HEK293 (cell line): ENCODE measurements at regions not wholly inside any gene's neighbourhood (a gene's known extent, or its start where the extent isn't known, plus 50 kb on each side); places are given as distances from the start of the nearest gene placed in this dataset.

Experiments
- CTCF ChIA-PET: fragments of 350-600 bp; formaldehyde crosslinking; extraction: SDS; loops from one replicate; lab custom pipeline; 2021; ENCODE audit warnings: antibody characterized with exemption; lab: Yijun Ruan, JAX
- POLR2A ChIA-PET: fragments of 300-600 bp; formaldehyde crosslinking; extraction: SDS; loops from one replicate; lab custom pipeline; 2020; ENCODE audit warnings: antibody characterized with exemption, inconsistent platforms; lab: Yijun Ruan, JAX
- H3K27ac ChIP-seq: fragments of 200-500 bp; sonication (Bioruptor generic); 2 replicates; pipeline ENCODE4 v1.5.1; 2014; ENCODE audit warnings: low read depth, low read length, control low read depth, inconsistent platforms; ENCODE audit errors: extremely low read depth
- H3K36me3 ChIP-seq, 2 experiments: fragments of 200-500 bp in 1 of 2; sonication (Bioruptor generic) in 1 of 2; 1 replicate in 1 of 2; 2 replicates in 1 of 2; pipeline ENCODE4 v1.5.1; 2014 to 2017; ENCODE audit warnings: inconsistent platforms in 2 of 2, low read length in 2 of 2; ENCODE audit not compliant: control insufficient read depth in 2 of 2, insufficient read depth in 1 of 2
- H3K4me1 ChIP-seq: fragments of 200-500 bp; sonication (Bioruptor generic); 2 replicates; pipeline ENCODE4 v1.5.1; 2014; ENCODE audit warnings: mild to moderate bottlenecking, low read length, inconsistent platforms; ENCODE audit not compliant: control insufficient read depth, insufficient read depth
- H3K4me3 ChIP-seq: 2 replicates; pipeline ENCODE4 v1.5.1; 2011; ENCODE audit warnings: low read depth, mild to moderate bottlenecking, control low read depth, low read length, moderate library complexity
- H3K9me3 ChIP-seq: fragments of 200-500 bp; sonication (Bioruptor generic); 2 replicates; pipeline ENCODE4 v1.5.1; 2014; ENCODE audit warnings: low read depth, low read length, inconsistent platforms; ENCODE audit not compliant: control insufficient read depth, insufficient read depth
- BCL11B ChIP-seq: fragments of 450-650 bp; formaldehyde crosslinking; IDR thresholded peaks from 2 replicates; pipeline ENCODE4 v1.5.1; 2016; ENCODE audit warnings: low read depth, missing biosample characterization, missing genetic modification characterization
- HOXD13 ChIP-seq: sonication (generic); formaldehyde crosslinking; IDR thresholded peaks from 2 replicates; pipeline ENCODE4 v1.8.0; 2022; ENCODE audit warnings: missing genetic modification reagents, borderline replicate concordance
- PRDM1 ChIP-seq: fragments of 450-650 bp; formaldehyde crosslinking; IDR thresholded peaks from 2 replicates; pipeline ENCODE4; 2016; ENCODE audit warnings: missing biosample characterization, missing genetic modification characterization
- SP2 ChIP-seq: fragments of 450-650 bp; formaldehyde crosslinking; IDR thresholded peaks from 2 replicates; pipeline ENCODE4 v1.5.1; 2016; ENCODE audit warnings: missing biosample characterization, missing genetic modification characterization
- ZNF324 ChIP-seq: fragments of 450-650 bp; formaldehyde crosslinking; IDR thresholded peaks from 2 replicates; pipeline ENCODE4 v1.5.1; 2016; ENCODE audit warnings: missing biosample characterization, missing genetic modification characterization
- ZNF473 ChIP-seq: fragments of 450-650 bp; formaldehyde crosslinking; IDR thresholded peaks from 2 replicates; pipeline ENCODE4 v1.5.1; 2017; ENCODE audit warnings: missing biosample characterization, missing genetic modification characterization
- ZNF624 ChIP-seq: fragments of 450-650 bp; formaldehyde crosslinking; IDR thresholded peaks from 2 replicates; pipeline ENCODE4 v1.5.1; 2017; ENCODE audit warnings: missing biosample characterization, missing genetic modification characterization
- TF ChIP-seq, protein P1 (sequence below): fragments of 450-650 bp; formaldehyde crosslinking; IDR thresholded peaks from 2 replicates; pipeline ENCODE4 v1.5.1; 2017; ENCODE audit warnings: missing biosample characterization, missing genetic modification characterization
- TF ChIP-seq, protein P2 (sequence below): fragments of 450-650 bp; formaldehyde crosslinking; IDR thresholded peaks from 2 replicates; pipeline ENCODE4 v1.5.1; 2016; ENCODE audit warnings: missing biosample characterization, missing genetic modification characterization
- TF ChIP-seq, protein P3 (sequence below): fragments of 450-650 bp; formaldehyde crosslinking; IDR thresholded peaks from 2 replicates; pipeline ENCODE4 v1.5.1; 2016; ENCODE audit warnings: missing biosample characterization, missing genetic modification characterization
- TF ChIP-seq, protein P4 (sequence below): fragments of 450-650 bp; formaldehyde crosslinking; IDR thresholded peaks from 2 replicates; pipeline ENCODE4 v1.5.1; 2016; ENCODE audit warnings: missing biosample characterization, missing genetic modification characterization
- TF ChIP-seq, protein P5 (sequence below): fragments of 450-650 bp; formaldehyde crosslinking; IDR thresholded peaks from 2 replicates; pipeline ENCODE4 v1.5.1; 2016; ENCODE audit warnings: missing biosample characterization, missing genetic modification characterization
- TF ChIP-seq, protein P6 (sequence below): fragments of 450-650 bp; formaldehyde crosslinking; IDR thresholded peaks from 2 replicates; pipeline ENCODE4 v1.5.1; 2016; ENCODE audit warnings: missing biosample characterization, missing genetic modification characterization, borderline replicate concordance
- TF ChIP-seq, protein P7 (sequence below): IDR thresholded peaks from 2 replicates; pipeline ENCODE4 v1.6.1; 2011; ENCODE audit warnings: mild to moderate bottlenecking, low read depth, low read length, borderline replicate concordance

DNA sequence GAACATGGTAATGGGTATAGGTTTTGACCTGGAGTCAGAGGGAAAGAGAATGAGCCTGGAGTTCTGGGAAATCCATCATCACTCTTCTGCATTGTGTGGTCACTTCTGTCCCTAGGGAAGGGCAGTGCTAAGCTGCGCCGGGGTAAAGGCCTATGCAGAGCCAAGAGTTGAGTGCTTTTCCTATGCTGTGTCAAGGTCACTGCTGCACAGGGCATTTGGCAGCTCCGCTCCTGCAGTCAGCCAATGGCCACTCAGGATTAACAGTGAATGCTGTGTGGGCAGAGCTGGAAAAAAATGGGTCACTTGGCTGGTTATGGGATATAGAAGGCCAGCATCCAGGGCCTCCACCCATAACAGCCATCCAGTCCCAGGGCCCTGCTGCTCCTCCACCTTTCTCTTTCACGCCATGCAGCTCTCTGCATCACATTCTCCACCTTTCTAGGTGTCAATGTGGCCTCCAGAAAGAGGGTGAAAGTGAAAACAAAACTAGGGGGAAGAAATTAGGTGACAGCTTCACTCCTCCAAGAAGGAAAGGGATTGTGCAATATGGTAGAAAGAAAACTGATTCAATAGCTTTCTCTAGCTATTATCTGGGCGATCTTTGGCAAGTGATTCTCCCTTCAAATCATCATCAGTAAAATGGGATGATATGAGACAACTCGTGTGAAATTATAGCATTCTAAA is 279.3 kb upstream of the ANKRD55 start:
- CTCF ChIA-PET, result interaction anchor here (0.7 to 0.9 kb wide), 2 partner anchors 16 to 242 kb away, joined by 3 to 4 read pairs; no protein-coding TSS in a partner anchor
- POLR2A ChIA-PET, result interaction anchor here (0.7 kb wide), 1 partner anchor 302 kb away, joined by 3 read pairs; no protein-coding TSS in a partner anchor
- H3K27ac ChIP-seq, result no peak overlapping the region
- no peaks in the 10 kb centered on the region for H3K36me3 ChIP-seq
- H3K4me1 ChIP-seq, result 0 out of 2 replicates have a peak, but pooled peaks cover 5% of the 10 kb centered on the region
- no peak for TF ChIP-seq ZNF324 (tag by site-specific recombination)
- peak; percentile 50; the same call in 1 of the 2 replicates for TF ChIP-seq PRDM1 (tag by site-specific recombination)
- no peak overlapping the region for H3K4me3 ChIP-seq
- no peaks in the 10 kb centered on the region for H3K9me3 ChIP-seq

DNA sequence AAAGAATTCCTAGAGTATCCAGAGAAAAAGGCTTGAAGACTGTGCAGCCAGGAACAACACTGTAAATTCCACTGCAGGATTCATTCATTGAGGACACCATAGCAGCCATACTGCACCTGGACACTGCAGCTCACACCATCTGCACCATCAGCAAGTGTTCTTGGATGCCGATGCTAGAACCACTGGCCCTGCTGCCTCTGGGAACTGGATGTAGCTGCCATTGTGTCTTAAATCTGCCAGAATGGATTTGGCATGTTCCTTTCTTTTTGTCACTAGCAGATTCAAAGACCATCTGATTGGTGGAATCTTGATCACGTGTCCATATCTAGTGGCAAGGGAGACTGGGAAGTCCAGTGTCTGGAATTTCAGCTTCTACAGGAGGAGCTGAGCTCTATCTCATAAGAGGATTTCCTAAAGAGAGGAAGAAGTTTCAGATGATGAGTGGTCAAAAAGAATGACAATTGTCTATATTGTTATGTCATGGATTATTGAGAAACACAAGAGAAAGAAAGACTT is 278.3 kb upstream of the ANKRD55 start:
- ChIA-PET POLR2A (interaction anchor here (0.7 kb wide), 1 partner anchor 303 kb away, joined by 3 read pairs; no protein-coding TSS in a partner anchor), CTCF (interaction anchor here (0.5 kb wide), 1 partner anchor 33 kb away, joined by 3 read pairs; no protein-coding TSS in a partner anchor)
- Histone ChIP-seq H3K27ac (no peak overlapping the region), H3K9me3 (no peaks in the 10 kb centered on the region), H3K4me3 (no peak overlapping the region), H3K4me1 (no peaks in the 10 kb centered on the region), H3K36me3 (no peaks in the 10 kb centered on the region)
- TF ChIP-seq HOXD13 (CRISPR knock-in tag) (no peak), SP2 (tag by site-specific recombination) (no peak)
- TF ChIP-seq, protein P1, sequence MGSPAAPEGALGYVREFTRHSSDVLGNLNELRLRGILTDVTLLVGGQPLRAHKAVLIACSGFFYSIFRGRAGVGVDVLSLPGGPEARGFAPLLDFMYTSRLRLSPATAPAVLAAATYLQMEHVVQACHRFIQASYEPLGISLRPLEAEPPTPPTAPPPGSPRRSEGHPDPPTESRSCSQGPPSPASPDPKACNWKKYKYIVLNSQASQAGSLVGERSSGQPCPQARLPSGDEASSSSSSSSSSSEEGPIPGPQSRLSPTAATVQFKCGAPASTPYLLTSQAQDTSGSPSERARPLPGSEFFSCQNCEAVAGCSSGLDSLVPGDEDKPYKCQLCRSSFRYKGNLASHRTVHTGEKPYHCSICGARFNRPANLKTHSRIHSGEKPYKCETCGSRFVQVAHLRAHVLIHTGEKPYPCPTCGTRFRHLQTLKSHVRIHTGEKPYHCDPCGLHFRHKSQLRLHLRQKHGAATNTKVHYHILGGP (tag by site-specific recombination), result 0 out of 2 replicates have a peak, but pooled peaks have one; percentile 33

DNA sequence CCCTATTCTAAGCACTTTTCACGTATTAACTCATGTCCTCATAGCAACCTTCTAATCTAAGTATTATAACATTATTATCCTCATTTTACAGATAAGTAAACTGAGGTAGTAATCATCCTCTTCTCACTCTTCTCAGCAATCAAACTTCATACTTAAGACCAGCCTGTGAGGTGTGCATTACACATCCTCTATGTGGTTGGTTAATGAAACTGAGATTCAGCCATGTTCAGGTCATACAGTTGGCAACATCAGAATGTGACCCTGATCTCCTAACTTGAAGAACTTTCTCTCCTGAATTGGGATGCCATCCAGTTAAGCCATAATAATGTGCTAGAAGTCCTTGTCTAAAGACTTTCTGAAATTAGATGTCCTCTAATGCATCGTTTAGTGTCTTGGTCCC is 275.1 kb upstream of the ANKRD55 start:
- H3K9me3 ChIP-seq, result no peaks in the 10 kb centered on the region
- H3K36me3 ChIP-seq, result no peaks in the 10 kb centered on the region
- no peaks in the 10 kb centered on the region for H3K4me1 ChIP-seq
- no peak overlapping the region for H3K4me3 ChIP-seq
- CTCF ChIA-PET, result no interaction called here
- no peak overlapping the region for H3K27ac ChIP-seq
- POLR2A ChIA-PET, result no interaction called here
- TF ChIP-seq ZNF473 (no peak), ZNF624 (no peak), BCL11B (tag by site-specific recombination) (no peak)
- TF ChIP-seq, protein P2, sequence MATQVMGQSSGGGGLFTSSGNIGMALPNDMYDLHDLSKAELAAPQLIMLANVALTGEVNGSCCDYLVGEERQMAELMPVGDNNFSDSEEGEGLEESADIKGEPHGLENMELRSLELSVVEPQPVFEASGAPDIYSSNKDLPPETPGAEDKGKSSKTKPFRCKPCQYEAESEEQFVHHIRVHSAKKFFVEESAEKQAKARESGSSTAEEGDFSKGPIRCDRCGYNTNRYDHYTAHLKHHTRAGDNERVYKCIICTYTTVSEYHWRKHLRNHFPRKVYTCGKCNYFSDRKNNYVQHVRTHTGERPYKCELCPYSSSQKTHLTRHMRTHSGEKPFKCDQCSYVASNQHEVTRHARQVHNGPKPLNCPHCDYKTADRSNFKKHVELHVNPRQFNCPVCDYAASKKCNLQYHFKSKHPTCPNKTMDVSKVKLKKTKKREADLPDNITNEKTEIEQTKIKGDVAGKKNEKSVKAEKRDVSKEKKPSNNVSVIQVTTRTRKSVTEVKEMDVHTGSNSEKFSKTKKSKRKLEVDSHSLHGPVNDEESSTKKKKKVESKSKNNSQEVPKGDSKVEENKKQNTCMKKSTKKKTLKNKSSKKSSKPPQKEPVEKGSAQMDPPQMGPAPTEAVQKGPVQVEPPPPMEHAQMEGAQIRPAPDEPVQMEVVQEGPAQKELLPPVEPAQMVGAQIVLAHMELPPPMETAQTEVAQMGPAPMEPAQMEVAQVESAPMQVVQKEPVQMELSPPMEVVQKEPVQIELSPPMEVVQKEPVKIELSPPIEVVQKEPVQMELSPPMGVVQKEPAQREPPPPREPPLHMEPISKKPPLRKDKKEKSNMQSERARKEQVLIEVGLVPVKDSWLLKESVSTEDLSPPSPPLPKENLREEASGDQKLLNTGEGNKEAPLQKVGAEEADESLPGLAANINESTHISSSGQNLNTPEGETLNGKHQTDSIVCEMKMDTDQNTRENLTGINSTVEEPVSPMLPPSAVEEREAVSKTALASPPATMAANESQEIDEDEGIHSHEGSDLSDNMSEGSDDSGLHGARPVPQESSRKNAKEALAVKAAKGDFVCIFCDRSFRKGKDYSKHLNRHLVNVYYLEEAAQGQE (tag by site-specific recombination), result no peak
- TF ChIP-seq, protein P3, sequence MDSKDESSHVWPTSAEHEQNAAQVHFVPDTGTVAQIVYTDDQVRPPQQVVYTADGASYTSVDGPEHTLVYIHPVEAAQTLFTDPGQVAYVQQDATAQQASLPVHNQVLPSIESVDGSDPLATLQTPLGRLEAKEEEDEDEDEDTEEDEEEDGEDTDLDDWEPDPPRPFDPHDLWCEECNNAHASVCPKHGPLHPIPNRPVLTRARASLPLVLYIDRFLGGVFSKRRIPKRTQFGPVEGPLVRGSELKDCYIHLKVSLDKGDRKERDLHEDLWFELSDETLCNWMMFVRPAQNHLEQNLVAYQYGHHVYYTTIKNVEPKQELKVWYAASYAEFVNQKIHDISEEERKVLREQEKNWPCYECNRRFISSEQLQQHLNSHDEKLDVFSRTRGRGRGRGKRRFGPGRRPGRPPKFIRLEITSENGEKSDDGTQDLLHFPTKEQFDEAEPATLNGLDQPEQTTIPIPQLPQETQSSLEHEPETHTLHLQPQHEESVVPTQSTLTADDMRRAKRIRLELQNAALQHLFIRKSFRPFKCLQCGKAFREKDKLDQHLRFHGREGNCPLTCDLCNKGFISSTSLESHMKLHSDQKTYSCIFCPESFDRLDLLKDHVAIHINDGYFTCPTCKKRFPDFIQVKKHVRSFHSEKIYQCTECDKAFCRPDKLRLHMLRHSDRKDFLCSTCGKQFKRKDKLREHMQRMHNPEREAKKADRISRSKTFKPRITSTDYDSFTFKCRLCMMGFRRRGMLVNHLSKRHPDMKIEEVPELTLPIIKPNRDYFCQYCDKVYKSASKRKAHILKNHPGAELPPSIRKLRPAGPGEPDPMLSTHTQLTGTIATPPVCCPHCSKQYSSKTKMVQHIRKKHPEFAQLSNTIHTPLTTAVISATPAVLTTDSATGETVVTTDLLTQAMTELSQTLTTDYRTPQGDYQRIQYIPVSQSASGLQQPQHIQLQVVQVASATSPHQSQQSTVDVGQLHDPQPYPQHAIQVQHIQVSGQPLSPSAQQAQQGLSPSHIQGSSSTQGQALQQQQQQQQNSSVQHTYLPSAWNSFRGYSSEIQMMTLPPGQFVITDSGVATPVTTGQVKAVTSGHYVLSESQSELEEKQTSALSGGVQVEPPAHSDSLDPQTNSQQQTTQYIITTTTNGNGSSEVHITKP (tag by site-specific recombination), result no peak
- TF ChIP-seq, protein P4, sequence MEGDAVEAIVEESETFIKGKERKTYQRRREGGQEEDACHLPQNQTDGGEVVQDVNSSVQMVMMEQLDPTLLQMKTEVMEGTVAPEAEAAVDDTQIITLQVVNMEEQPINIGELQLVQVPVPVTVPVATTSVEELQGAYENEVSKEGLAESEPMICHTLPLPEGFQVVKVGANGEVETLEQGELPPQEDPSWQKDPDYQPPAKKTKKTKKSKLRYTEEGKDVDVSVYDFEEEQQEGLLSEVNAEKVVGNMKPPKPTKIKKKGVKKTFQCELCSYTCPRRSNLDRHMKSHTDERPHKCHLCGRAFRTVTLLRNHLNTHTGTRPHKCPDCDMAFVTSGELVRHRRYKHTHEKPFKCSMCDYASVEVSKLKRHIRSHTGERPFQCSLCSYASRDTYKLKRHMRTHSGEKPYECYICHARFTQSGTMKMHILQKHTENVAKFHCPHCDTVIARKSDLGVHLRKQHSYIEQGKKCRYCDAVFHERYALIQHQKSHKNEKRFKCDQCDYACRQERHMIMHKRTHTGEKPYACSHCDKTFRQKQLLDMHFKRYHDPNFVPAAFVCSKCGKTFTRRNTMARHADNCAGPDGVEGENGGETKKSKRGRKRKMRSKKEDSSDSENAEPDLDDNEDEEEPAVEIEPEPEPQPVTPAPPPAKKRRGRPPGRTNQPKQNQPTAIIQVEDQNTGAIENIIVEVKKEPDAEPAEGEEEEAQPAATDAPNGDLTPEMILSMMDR (tag by site-specific recombination), result no peak
- TF ChIP-seq, protein P5, sequence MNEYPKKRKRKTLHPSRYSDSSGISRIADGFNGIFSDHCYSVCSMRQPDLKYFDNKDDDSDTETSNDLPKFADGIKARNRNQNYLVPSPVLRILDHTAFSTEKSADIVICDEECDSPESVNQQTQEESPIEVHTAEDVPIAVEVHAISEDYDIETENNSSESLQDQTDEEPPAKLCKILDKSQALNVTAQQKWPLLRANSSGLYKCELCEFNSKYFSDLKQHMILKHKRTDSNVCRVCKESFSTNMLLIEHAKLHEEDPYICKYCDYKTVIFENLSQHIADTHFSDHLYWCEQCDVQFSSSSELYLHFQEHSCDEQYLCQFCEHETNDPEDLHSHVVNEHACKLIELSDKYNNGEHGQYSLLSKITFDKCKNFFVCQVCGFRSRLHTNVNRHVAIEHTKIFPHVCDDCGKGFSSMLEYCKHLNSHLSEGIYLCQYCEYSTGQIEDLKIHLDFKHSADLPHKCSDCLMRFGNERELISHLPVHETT (tag by site-specific recombination), result no peak
- TF ChIP-seq, protein P6, sequence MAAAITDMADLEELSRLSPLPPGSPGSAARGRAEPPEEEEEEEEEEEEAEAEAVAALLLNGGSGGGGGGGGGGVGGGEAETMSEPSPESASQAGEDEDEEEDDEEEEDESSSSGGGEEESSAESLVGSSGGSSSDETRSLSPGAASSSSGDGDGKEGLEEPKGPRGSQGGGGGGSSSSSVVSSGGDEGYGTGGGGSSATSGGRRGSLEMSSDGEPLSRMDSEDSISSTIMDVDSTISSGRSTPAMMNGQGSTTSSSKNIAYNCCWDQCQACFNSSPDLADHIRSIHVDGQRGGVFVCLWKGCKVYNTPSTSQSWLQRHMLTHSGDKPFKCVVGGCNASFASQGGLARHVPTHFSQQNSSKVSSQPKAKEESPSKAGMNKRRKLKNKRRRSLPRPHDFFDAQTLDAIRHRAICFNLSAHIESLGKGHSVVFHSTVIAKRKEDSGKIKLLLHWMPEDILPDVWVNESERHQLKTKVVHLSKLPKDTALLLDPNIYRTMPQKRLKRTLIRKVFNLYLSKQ (tag by site-specific recombination), result no peak
- TF ChIP-seq, protein P7, sequence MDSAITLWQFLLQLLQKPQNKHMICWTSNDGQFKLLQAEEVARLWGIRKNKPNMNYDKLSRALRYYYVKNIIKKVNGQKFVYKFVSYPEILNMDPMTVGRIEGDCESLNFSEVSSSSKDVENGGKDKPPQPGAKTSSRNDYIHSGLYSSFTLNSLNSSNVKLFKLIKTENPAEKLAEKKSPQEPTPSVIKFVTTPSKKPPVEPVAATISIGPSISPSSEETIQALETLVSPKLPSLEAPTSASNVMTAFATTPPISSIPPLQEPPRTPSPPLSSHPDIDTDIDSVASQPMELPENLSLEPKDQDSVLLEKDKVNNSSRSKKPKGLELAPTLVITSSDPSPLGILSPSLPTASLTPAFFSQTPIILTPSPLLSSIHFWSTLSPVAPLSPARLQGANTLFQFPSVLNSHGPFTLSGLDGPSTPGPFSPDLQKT, result no peak
